ENCODE measurements at regions not wholly inside any gene's neighbourhood (a gene's known extent, or its start where the extent isn't known, plus 50 kb on each side); places are given as distances from the start of the nearest gene placed in this dataset.

DNA sequence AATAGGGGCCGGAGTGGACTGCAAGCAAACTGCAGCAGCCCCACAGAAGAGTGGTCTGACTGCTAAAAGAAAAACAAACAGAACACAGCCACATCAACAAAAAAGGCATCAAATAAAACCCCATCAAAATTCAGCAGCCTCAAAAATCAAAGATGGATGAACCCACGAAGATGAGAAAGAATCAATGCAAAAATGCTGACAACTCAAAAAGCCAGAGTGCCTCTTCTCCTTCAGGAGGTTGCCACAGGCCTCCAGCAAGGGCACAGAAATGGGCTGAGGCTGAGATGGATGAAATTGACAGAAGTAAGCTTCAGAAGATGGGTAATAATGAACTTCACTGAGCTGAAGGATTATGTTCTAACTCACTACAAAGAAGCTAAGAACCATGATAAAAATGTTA lies 388.6 kb downstream of the PABPC4L start:
- H3K27me3 ChIP-seq, result no peaks in the 10 kb centered on the region
- no peak for DNase-seq
- H3K4me3 ChIP-seq (ENCODE audit: low read depth, low read length), result no peak overlapping the region
- H3K36me3 ChIP-seq, result no peaks in the 10 kb centered on the region
- TF ChIP-seq, protein P1, sequence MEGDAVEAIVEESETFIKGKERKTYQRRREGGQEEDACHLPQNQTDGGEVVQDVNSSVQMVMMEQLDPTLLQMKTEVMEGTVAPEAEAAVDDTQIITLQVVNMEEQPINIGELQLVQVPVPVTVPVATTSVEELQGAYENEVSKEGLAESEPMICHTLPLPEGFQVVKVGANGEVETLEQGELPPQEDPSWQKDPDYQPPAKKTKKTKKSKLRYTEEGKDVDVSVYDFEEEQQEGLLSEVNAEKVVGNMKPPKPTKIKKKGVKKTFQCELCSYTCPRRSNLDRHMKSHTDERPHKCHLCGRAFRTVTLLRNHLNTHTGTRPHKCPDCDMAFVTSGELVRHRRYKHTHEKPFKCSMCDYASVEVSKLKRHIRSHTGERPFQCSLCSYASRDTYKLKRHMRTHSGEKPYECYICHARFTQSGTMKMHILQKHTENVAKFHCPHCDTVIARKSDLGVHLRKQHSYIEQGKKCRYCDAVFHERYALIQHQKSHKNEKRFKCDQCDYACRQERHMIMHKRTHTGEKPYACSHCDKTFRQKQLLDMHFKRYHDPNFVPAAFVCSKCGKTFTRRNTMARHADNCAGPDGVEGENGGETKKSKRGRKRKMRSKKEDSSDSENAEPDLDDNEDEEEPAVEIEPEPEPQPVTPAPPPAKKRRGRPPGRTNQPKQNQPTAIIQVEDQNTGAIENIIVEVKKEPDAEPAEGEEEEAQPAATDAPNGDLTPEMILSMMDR (IDR thresholded peaks at IDR 0.05; ENCODE audit: low read depth, low read length), result no peak
- no peaks in the 10 kb centered on the region for H3K9me3 ChIP-seq
- no peaks in the 10 kb centered on the region for H3K4me1 ChIP-seq

DNA sequence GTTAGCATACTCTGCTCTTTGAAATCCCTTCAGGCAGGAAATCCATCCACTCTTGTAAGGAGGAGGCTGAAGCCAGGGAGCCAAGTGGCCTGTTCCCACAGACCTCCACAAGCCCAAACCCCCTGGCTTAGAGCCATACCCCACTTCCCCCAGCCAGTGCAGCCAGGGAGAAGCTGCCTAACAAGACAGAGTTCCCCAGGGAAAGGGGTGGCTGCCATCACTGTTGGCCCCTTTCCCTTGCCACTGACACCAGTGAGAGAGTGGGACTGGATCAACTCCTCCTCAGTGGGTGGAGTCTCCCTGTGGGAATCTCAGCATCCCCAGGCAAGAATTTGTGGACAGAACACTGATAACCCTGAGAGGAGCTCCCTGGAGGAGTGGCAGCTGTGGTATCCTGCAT lies 389.4 kb downstream of the PABPC4L start:
- no peaks in the 10 kb centered on the region for H3K9me3 ChIP-seq
- H3K36me3 ChIP-seq, result no peaks in the 10 kb centered on the region
- TF ChIP-seq, protein P1 (IDR thresholded peaks at IDR 0.05; ENCODE audit: low read depth, low read length), result no peak
- no peaks in the 10 kb centered on the region for H3K4me1 ChIP-seq
- no peak overlapping the region for H3K4me3 ChIP-seq (ENCODE audit: low read depth, low read length)
- DNase-seq, result peak; percentile 11
- H3K27me3 ChIP-seq, result no peaks in the 10 kb centered on the region

- no peak overlapping the region for H3K4me3 ChIP-seq (ENCODE audit: low read depth, low read length)
- no peak for DNase-seq
- H3K4me1 ChIP-seq, result no peaks in the 10 kb centered on the region
- H3K36me3 ChIP-seq, result no peaks in the 10 kb centered on the region
- no peaks in the 10 kb centered on the region for H3K27me3 ChIP-seq
- TF ChIP-seq, protein P1 (IDR thresholded peaks at IDR 0.05; ENCODE audit: low read depth, low read length), result no peak
- H3K9me3 ChIP-seq, result no peaks in the 10 kb centered on the region
Measured at GRCh38 chr4:133808151-133808550, 393.4 kb downstream of the PABPC4L start.

GRCh38 chr4:133803341-133803740 lies 398.2 kb downstream of the PABPC4L start:
- TF ChIP-seq, protein P1 (IDR thresholded peaks at IDR 0.05; ENCODE audit: low read depth, low read length), result no peak
- no peaks in the 10 kb centered on the region for H3K9me3 ChIP-seq
- no peak for DNase-seq

DNA sequence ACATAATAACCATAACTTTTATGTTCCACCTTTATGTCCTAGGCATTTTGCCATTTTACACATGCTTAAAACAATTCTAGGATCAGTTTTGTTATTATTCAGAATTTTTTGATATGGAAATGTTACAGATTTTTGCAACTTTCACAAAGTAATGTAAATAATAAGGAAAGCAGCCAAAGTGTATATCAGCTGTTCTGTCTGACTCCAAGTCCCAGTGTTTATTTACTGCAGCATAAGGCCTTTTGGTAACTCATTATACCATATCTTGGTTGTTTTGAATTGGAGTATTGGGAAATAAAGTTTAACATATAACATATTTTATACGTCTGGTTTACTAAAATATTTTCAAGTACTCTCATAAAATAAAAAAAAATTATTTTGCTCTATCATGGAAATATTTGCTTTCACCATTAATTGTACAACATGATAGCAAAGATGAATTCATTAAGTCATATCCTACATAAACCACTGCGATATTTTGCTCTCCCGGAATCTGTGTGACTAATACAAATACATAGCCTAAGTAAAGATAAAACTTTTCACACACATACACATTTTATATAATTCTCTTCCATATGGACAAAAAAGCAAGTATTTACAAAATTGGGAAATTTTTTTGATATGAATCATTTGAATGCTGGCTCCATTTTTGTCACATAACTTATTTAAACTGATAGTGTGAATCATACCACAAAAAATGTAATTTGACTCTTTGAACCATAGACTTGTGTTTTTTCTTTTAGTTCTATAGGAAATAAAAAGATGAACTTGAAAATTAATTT lies 399.0 kb downstream of the PABPC4L start:
- TF ChIP-seq, protein P1 (IDR thresholded peaks at IDR 0.05; ENCODE audit: low read depth, low read length), result no peak
- DNase-seq, result no peak
- Histone ChIP-seq H3K4me1 (peaks cover 9% of the 10 kb centered on the region), H3K9me3 (no peaks in the 10 kb centered on the region), H3K27me3 (no peaks in the 10 kb centered on the region), H3K4me3 (ENCODE audit: low read depth, low read length) (no peak overlapping the region), H3K36me3 (no peaks in the 10 kb centered on the region)

More at GRCh38 chr4:133803341-133803740, 398.2 kb downstream of the PABPC4L start:
- Histone ChIP-seq H3K4me3 (ENCODE audit: low read depth, low read length) (no peak overlapping the region), H3K27me3 (no peaks in the 10 kb centered on the region), H3K4me1 (peaks cover 9% of the 10 kb centered on the region), H3K36me3 (no peaks in the 10 kb centered on the region)

DNA sequence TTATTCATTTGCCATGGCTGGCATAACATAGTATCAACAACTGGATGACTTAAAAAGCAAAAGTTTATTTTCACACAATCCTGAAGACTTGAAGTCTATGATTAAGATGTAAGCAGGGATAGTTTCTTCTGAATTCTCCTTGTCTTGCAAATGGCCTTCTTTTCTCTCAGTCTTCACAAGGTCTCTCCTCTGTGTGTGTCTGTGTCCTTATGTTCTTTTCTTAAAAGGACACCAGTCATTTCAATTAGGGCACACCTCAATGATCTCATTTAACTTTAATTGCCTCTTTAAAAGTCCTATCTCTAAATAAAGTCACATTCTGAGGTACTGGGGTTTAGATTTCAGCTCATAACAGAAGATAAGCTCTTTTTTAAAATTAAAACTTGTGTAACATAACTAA lies 399.7 kb downstream of the PABPC4L start:
- no peaks in the 10 kb centered on the region for H3K36me3 ChIP-seq
- TF ChIP-seq, protein P1 (IDR thresholded peaks at IDR 0.05; ENCODE audit: low read depth, low read length), result no peak
- H3K4me1 ChIP-seq, result peaks cover 9% of the 10 kb centered on the region
- no peaks in the 10 kb centered on the region for H3K9me3 ChIP-seq
- no peak for DNase-seq
- no peak overlapping the region for H3K4me3 ChIP-seq (ENCODE audit: low read depth, low read length)
- no peaks in the 10 kb centered on the region for H3K27me3 ChIP-seq

All from BE2C (cell line).